H1 (cell line): ENCODE measurements at regions not wholly inside any gene's neighbourhood (a gene's known extent, or its start where the extent isn't known, plus 50 kb on each side); places are given as distances from the start of the nearest gene placed in this dataset.

Experiments used
- BCL11A ChIP-seq, 2 experiments: IDR thresholded peaks; one replicate each; pipeline ENCODE4 v1.6.1; 2011; ENCODE audit warnings: low read depth in 2 of 2, low read length in 2 of 2, mild to moderate bottlenecking in 2 of 2
- EGR1 ChIP-seq: IDR thresholded peaks from 2 replicates; pipeline ENCODE4 v1.6.1; 2011; ENCODE audit warnings: low read depth, low read length, borderline replicate concordance
- HDAC6 ChIP-seq: IDR thresholded peaks from one replicate; pipeline ENCODE4 v1.7.1; 2012; ENCODE audit warnings: low read depth, mild to moderate bottlenecking, inconsistent platforms, low read length, moderate library complexity
- SP1 ChIP-seq: IDR thresholded peaks from 2 replicates; pipeline ENCODE4 v1.6.1; 2011; ENCODE audit warnings: low read depth, low read length
- TEAD4 ChIP-seq: IDR thresholded peaks from 2 replicates; pipeline ENCODE4 v1.6.1; 2012; ENCODE audit warnings: low read depth, low read length, inconsistent platforms, mixed read lengths
- TF ChIP-seq, protein P1 (sequence below), 3 experiments: IDR thresholded peaks; 1 replicate in 2 of 3; 2 replicates in 1 of 3; pipeline versions ENCODE4 v1.5.1 to v1.6.1; 2011; ENCODE audit warnings: low read length in 3 of 3, mild to moderate bottlenecking in 3 of 3, inconsistent platforms in 2 of 3, low read depth in 1 of 3, moderate library complexity in 1 of 3; ENCODE audit not compliant: insufficient read depth in 1 of 3; ENCODE audit errors: control extremely low read depth in 1 of 3

DNA sequence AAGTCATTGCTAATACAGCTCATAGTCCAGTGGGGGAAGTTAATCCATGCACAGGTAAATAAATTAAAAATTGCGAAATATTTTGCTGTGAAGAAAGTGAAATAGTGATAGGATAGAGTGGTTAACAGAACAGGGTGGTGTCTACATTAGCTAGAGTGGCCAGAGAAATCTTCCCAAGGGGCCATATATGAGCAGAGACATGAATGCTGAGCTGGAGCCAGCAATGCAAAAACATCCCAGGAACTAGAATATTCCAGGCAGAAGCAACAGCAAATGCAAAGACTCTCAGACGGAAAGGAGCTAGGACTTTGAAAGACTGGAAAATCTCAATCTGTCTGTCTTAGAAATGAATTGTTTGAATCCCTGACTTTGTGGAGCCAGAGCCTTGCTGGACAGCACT, 1221.6 kb downstream of the MAT2B start:
- TF ChIP-seq HDAC6, result no peak
- TF ChIP-seq, protein P1, sequence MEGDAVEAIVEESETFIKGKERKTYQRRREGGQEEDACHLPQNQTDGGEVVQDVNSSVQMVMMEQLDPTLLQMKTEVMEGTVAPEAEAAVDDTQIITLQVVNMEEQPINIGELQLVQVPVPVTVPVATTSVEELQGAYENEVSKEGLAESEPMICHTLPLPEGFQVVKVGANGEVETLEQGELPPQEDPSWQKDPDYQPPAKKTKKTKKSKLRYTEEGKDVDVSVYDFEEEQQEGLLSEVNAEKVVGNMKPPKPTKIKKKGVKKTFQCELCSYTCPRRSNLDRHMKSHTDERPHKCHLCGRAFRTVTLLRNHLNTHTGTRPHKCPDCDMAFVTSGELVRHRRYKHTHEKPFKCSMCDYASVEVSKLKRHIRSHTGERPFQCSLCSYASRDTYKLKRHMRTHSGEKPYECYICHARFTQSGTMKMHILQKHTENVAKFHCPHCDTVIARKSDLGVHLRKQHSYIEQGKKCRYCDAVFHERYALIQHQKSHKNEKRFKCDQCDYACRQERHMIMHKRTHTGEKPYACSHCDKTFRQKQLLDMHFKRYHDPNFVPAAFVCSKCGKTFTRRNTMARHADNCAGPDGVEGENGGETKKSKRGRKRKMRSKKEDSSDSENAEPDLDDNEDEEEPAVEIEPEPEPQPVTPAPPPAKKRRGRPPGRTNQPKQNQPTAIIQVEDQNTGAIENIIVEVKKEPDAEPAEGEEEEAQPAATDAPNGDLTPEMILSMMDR (IDR thresholded peaks at IDR 0.05; ENCODE audit: control extremely low read depth in 1 of 3, insufficient read depth in 1 of 3, low read depth in 1 of 3, low read length in 3 of 3), result no peak
- TF ChIP-seq EGR1, result no peak
- no peak for TF ChIP-seq SP1
- no peak for TF ChIP-seq TEAD4
- TF ChIP-seq BCL11A (IDR thresholded peaks at IDR 0.05; ENCODE audit: low read depth in 2 of 2, low read length in 2 of 2), result no peak
